ENCODE measurements at regions not wholly inside any gene's neighbourhood (a gene's known extent, or its start where the extent isn't known, plus 50 kb on each side); places are given as distances from the start of the nearest gene placed in this dataset.

GRCh38 chr11:70885281-70886231, 366.8 kb downstream of the SHANK2 start:
- TF ChIP-seq RAD21 (conservative IDR thresholded peaks at IDR 0.05) (no peak), POLR2AphosphoS5 (IDR thresholded peaks at IDR 0.05) (no peak), MXI1 (conservative IDR thresholded peaks at IDR 0.05; ENCODE audit: poor library complexity, severe bottlenecking) (no peak), EP300 (conservative IDR thresholded peaks at IDR 0.05; ENCODE audit: poor library complexity, severe bottlenecking) (no peak), SMC3 (conservative IDR thresholded peaks at IDR 0.05; ENCODE audit: poor library complexity) (no peak), EZH2 (IDR thresholded peaks at IDR 0.05; ENCODE audit: borderline replicate concordance, insufficient read depth, low read length, poor library complexity, severe bottlenecking) (no peak), TAF1 (IDR thresholded peaks at IDR 0.05; ENCODE audit: low read depth) (no peak)
- Histone ChIP-seq H2AFZ (ENCODE audit: low read depth, low read length) (no peak overlapping the region), H4K20me1 (ENCODE audit: insufficient read depth) (no peaks in the 10 kb centered on the region), H3K79me2 (replicated peaks; ENCODE audit: insufficient read depth, low read length) (no peaks in the 10 kb centered on the region), H3K27ac (ENCODE audit: low read length) (peak overlapping the region; percentile 51), H3K9me2 (ENCODE audit: insufficient read depth, low read length) (no peaks in the 10 kb centered on the region), H3K27me3 (ENCODE audit: insufficient read depth, low read depth, low read length) (no peaks in the 10 kb centered on the region), H3K9ac (ENCODE audit: low read length) (peak overlapping the region; percentile 36), H3K4me3 (ENCODE audit: low read length) (peak overlapping the region; percentile 9), H3K9me3 (ENCODE audit: low read length) (no peaks in the 10 kb centered on the region), H3K4me2 (ENCODE audit: low read length) (no peak overlapping the region), H3F3A (ENCODE audit: insufficient read depth, low read length, poor library complexity, severe bottlenecking) (no peaks in the 10 kb centered on the region), H3K36me3 (ENCODE audit: insufficient read depth, low read length) (no peaks in the 10 kb centered on the region)

- H3K27me3 ChIP-seq (ENCODE audit: insufficient read depth, low read depth, low read length): no peaks in the 10 kb centered on the region
- TF ChIP-seq, protein P1, sequence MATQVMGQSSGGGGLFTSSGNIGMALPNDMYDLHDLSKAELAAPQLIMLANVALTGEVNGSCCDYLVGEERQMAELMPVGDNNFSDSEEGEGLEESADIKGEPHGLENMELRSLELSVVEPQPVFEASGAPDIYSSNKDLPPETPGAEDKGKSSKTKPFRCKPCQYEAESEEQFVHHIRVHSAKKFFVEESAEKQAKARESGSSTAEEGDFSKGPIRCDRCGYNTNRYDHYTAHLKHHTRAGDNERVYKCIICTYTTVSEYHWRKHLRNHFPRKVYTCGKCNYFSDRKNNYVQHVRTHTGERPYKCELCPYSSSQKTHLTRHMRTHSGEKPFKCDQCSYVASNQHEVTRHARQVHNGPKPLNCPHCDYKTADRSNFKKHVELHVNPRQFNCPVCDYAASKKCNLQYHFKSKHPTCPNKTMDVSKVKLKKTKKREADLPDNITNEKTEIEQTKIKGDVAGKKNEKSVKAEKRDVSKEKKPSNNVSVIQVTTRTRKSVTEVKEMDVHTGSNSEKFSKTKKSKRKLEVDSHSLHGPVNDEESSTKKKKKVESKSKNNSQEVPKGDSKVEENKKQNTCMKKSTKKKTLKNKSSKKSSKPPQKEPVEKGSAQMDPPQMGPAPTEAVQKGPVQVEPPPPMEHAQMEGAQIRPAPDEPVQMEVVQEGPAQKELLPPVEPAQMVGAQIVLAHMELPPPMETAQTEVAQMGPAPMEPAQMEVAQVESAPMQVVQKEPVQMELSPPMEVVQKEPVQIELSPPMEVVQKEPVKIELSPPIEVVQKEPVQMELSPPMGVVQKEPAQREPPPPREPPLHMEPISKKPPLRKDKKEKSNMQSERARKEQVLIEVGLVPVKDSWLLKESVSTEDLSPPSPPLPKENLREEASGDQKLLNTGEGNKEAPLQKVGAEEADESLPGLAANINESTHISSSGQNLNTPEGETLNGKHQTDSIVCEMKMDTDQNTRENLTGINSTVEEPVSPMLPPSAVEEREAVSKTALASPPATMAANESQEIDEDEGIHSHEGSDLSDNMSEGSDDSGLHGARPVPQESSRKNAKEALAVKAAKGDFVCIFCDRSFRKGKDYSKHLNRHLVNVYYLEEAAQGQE (IDR thresholded peaks at IDR 0.05; ENCODE audit: borderline replicate concordance): no peak
- TF ChIP-seq EZH2 (IDR thresholded peaks at IDR 0.05; ENCODE audit: borderline replicate concordance, insufficient read depth, low read length, poor library complexity, severe bottlenecking): no peak
- no peak for TF ChIP-seq CTCF (IDR thresholded peaks at IDR 0.05; ENCODE audit: poor library complexity, severe bottlenecking)
- no peak for TF ChIP-seq TAF1 (IDR thresholded peaks at IDR 0.05; ENCODE audit: low read depth)
- TF ChIP-seq RAD21 (conservative IDR thresholded peaks at IDR 0.05): no peak
- no peak for TF ChIP-seq EP300 (conservative IDR thresholded peaks at IDR 0.05; ENCODE audit: poor library complexity, severe bottlenecking)
- no peak for TF ChIP-seq MXI1 (conservative IDR thresholded peaks at IDR 0.05; ENCODE audit: poor library complexity, severe bottlenecking)
- no peak for TF ChIP-seq POLR2AphosphoS5 (IDR thresholded peaks at IDR 0.05)
- no peak for TF ChIP-seq SMC3 (conservative IDR thresholded peaks at IDR 0.05; ENCODE audit: poor library complexity)
- peak overlapping the region; percentile 17 for H2AFZ ChIP-seq (ENCODE audit: low read depth, low read length)
- H3K4me2 ChIP-seq (ENCODE audit: low read length): no peak overlapping the region
- peak overlapping the region; percentile 9 for H3K4me3 ChIP-seq (ENCODE audit: low read length)
- no peaks in the 10 kb centered on the region for H3K36me3 ChIP-seq (ENCODE audit: insufficient read depth, low read length)
- no peaks in the 10 kb centered on the region for H3K9me3 ChIP-seq (ENCODE audit: low read length)
- no peaks in the 10 kb centered on the region for H4K20me1 ChIP-seq (ENCODE audit: insufficient read depth)
- peak overlapping the region; percentile 51 for H3K27ac ChIP-seq (ENCODE audit: low read length)
- H3K9me2 ChIP-seq (ENCODE audit: insufficient read depth, low read length): no peaks in the 10 kb centered on the region
- no peaks in the 10 kb centered on the region for H3F3A ChIP-seq (ENCODE audit: insufficient read depth, low read length, poor library complexity, severe bottlenecking)
- no peaks in the 10 kb centered on the region for H3K79me2 ChIP-seq (replicated peaks; ENCODE audit: insufficient read depth, low read length)
- H3K9ac ChIP-seq (ENCODE audit: low read length): peak overlapping the region; percentile 36
Observed at GRCh38 chr11:70886256-70886655, 366.1 kb downstream of the SHANK2 start.
